SK-N-SH treated with all-trans-retinoic acid at 6 μM for 48 hours (cell line): ENCODE measurements at regions not wholly inside any gene's neighbourhood (a gene's known extent, or its start where the extent isn't known, plus 50 kb on each side); places are given as distances from the start of the nearest gene placed in this dataset.

Experiments
- ARNTL ChIP-seq: fragments of 450-650 bp; formaldehyde crosslinking; IDR thresholded peaks from 2 replicates; pipeline ENCODE4 v1.5.0; 2020; ENCODE audit warnings: low read depth, mild to moderate bottlenecking, moderate library complexity, borderline replicate concordance
- GLIS3 ChIP-seq: fragments of 250-450 bp; sonication (Bioruptor Pico); IDR thresholded peaks from 2 replicates; pipeline ENCODE4 v1.5.0; 2020; ENCODE audit warnings: mild to moderate bottlenecking, moderate library complexity
- SNAI2 ChIP-seq: fragments of 250-450 bp; sonication (Bioruptor Pico); IDR thresholded peaks from 2 replicates; pipeline ENCODE4 v1.5.0; 2020; ENCODE audit warnings: mild to moderate bottlenecking, moderate library complexity
- ZFP30 ChIP-seq: fragments of 450-650 bp; formaldehyde crosslinking; IDR thresholded peaks from 2 replicates; pipeline ENCODE4 v1.5.0; 2022; ENCODE audit warnings: mild to moderate bottlenecking, moderate library complexity
- ZNF565 ChIP-seq: fragments of 450-650 bp; formaldehyde crosslinking; conservative IDR thresholded peaks from 2 replicates; pipeline ENCODE4 v1.5.0; 2020; ENCODE audit warnings: low read depth, mild to moderate bottlenecking, moderate library complexity
- ZNF8 ChIP-seq: fragments of 450-650 bp; formaldehyde crosslinking; IDR thresholded peaks from 2 replicates; pipeline ENCODE4 v1.5.0; 2020; ENCODE audit warnings: mild to moderate bottlenecking, moderate library complexity
- TF ChIP-seq, protein P1 (sequence below): fragments of 250-450 bp; sonication (Bioruptor Pico); IDR thresholded peaks from 2 replicates; pipeline ENCODE4 v1.8.0; 2020; ENCODE audit warnings: mild to moderate bottlenecking, moderate library complexity, borderline replicate concordance

DNA sequence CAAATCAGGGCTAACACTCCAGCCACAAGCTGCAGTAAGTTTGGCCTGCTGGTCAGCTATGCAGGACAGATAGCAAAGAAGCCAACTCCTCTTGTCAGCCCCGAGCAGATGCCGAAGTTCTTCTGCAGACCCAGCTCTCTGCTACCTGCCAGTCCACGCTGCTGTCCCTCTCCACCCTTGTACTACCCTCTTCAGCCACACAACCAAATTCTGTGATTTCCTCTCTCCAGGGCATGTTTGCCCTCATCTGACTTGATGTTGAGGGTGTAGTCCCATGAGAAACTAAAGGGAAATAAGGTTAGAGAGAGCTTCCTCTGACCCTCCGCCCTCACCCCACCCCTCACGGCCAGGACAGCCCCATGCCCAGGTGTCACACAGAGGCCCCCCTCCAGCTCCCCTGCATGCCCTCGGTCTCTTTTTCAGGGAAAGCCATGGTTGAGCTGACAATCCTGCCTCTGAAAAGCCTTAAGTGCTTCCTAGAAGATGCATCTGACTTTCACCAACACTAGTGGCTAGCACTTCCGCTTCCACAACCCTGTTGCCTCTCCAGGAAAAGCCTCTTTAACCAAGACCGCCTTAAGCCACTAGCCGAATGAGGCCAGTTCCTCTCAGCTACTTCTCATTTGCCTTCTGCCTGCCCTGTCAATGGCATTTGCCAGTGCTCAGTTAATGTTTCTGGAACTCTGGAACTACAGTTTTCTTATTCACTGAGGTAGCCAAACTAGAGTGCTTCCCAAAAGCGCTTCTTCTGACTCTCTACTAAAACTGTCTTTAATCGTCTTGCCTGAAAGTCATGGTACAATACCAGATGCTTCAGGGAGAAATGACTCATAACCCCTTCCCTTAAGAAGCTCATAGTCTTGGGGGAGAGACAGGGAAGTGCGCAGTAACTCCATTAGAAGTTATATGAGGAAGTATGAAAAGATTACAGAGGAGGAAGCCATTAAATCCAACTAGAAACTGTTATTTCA lies 300.4 kb upstream of the STT3B start:
- TF ChIP-seq, protein P1, sequence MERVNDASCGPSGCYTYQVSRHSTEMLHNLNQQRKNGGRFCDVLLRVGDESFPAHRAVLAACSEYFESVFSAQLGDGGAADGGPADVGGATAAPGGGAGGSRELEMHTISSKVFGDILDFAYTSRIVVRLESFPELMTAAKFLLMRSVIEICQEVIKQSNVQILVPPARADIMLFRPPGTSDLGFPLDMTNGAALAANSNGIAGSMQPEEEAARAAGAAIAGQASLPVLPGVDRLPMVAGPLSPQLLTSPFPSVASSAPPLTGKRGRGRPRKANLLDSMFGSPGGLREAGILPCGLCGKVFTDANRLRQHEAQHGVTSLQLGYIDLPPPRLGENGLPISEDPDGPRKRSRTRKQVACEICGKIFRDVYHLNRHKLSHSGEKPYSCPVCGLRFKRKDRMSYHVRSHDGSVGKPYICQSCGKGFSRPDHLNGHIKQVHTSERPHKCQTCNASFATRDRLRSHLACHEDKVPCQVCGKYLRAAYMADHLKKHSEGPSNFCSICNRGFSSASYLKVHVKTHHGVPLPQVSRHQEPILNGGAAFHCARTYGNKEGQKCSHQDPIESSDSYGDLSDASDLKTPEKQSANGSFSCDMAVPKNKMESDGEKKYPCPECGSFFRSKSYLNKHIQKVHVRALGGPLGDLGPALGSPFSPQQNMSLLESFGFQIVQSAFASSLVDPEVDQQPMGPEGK (CRISPR knock-in tag), result no peak
- TF ChIP-seq ZNF8 (no peak), GLIS3 (CRISPR knock-in tag) (no peak), ZFP30 (CRISPR knock-in tag) (no peak), ZNF565 (CRISPR knock-in tag) (no peak), SNAI2 (CRISPR knock-in tag) (no peak), ARNTL (no peak)
